Activated naive CD4-positive, alpha-beta T cell treated with anti-CD3 and anti-CD28 coated beads, Interleukin-2, amount 10 ng/mL, durations not matched to agents 7 days and 5 days (primary cell): ENCODE measurements at regions not wholly inside any gene's neighbourhood (a gene's known extent, or its start where the extent isn't known, plus 50 kb on each side); places are given as distances from the start of the nearest gene placed in this dataset.

Experiments used
- CTCF ChIA-PET: fragments of 350-600 bp; sonication (Branson Sonifier 250); formaldehyde crosslinking; loops from one replicate; lab custom pipeline; 2021; ENCODE audit warnings: antibody characterized with exemption; lab: Charles Lee
- DNase-seq: peaks from one replicate; pipeline ENCODE4 v3.0.0-alpha.2; 2020
- H3K27ac Mint-ChIP-seq: one replicate; pipeline ENCODE4 v1.8.0; 2021; ENCODE audit warnings: mild to moderate bottlenecking, moderate library complexity, mixed read lengths
- H3K27me3 Mint-ChIP-seq: one replicate; pipeline ENCODE4 v1.8.0; 2021; ENCODE audit warnings: mild to moderate bottlenecking, mixed read lengths
- H3K36me3 Mint-ChIP-seq: one replicate; pipeline ENCODE4 v1.8.0; 2021; ENCODE audit warnings: mixed read lengths
- H3K4me1 Mint-ChIP-seq: one replicate; pipeline ENCODE4 v1.8.0; 2021; ENCODE audit warnings: mixed read lengths
- H3K4me3 Mint-ChIP-seq: one replicate; pipeline ENCODE4 v1.8.0; 2021; ENCODE audit warnings: mild to moderate bottlenecking, moderate library complexity, mixed read lengths
- H3K9me3 Mint-ChIP-seq: one replicate; pipeline ENCODE4 v1.8.0; 2021; ENCODE audit warnings: mixed read lengths

DNA sequence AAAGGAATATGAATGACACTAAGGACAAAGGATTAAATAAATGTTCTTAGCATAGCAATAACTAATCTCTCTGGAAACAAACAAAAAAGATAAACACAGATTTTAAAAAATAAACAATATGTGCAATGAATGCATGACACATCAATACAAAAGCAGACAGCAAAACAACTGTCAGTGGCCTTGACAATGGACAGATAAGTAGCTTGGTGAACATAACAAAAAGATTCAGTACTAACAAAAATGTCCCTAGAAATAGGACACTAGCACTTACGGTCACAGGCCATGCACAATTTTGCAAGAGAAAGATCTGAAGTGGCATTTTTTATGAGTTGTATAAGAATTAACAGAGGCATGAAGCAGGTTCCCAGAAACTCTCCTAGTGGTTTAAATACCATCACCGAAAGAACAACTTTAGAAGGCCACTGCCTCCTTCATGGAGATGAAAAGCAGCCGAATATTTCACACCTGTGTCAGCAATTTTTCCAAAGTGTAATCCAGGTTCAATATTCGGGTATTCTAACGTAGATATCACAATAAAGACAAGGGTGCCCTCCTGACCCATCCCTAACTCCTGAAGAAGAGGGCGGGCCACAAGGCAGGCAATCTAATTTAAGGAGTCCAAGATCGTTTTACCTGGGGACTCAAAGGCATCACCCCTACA is 231.3 kb upstream of the MKLN1 start:
- Mint-ChIP-seq H3K36me3 (peaks cover 17% of the 10 kb centered on the region), H3K27ac (no peak overlapping the region), H3K27me3 (no peaks in the 10 kb centered on the region), H3K4me3 (no peak overlapping the region), H3K9me3 (no peaks in the 10 kb centered on the region), H3K4me1 (peaks cover 34% of the 10 kb centered on the region)
- CTCF ChIA-PET: interaction anchor here (1.0 to 1.8 kb wide), 2 partner anchors 9 to 27 kb away, joined by 3 to 7 read pairs; no protein-coding TSS in a partner anchor
- no peak for DNase-seq

DNA sequence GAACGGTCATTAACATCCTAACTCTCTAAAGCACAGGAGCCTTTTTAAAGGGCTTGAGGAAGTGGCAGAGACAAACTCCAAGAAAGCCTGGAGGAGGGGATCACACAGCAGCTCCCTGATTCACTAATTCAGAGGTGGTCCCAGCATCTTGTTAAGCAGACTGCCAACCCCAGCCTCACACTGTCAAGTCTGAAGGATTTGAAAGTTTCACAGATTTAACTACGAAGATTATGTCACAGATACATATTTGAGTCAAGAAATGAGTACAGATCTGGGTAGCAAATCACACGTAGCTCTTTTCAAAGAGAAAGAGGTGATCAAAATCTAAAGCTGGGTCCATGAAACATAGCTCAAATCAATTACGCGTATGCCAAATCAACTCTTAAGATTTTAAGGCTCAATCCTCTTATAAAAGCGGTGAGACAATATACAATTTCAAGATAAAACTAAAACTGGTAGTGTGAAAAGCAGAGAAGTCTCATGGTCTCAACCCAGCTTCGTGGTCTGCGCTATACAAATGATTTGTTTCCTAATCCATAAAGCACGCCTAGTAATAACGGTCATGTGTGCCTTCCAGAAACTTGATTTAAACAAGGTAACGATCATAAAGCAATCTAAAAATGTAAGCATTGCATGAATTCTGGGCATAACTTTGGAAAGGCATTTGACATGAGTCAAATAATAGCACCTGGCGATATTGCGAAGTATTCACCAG is 229.9 kb upstream of the MKLN1 start:
- DNase-seq: no peak
- Mint-ChIP-seq H3K9me3 (no peaks in the 10 kb centered on the region), H3K27me3 (no peaks in the 10 kb centered on the region), H3K27ac (no peak overlapping the region), H3K4me1 (peaks cover 44% of the 10 kb centered on the region), H3K4me3 (no peak overlapping the region), H3K36me3 (peaks cover 27% of the 10 kb centered on the region)
- CTCF ChIA-PET: interaction anchor here (0.6 to 1.8 kb wide), 2 partner anchors 29 to 35 kb away, joined by 3 to 7 read pairs; no protein-coding TSS in a partner anchor

DNA sequence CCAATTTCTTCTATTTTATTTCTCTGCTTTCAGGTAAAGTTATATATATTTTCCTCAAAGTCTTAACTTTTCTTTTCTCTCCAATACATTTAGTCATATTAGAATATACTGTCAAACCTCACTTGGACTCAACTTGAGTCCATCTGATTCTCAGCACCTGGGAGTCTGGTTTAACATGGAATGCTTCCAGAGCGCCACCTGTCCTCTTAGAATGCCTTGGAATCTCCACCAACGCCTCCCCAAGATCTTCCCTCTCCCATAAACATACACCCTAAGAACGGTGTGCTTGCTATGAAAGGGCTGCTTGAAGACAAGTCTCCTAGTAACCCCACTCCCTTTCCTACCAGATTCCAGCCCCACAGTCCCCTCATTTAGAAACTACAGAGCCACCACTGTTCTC is 229.1 kb upstream of the MKLN1 start:
- peaks cover 30% of the 10 kb centered on the region for H3K36me3 Mint-ChIP-seq
- CTCF ChIA-PET: interaction anchor here (1.1 kb wide), 1 partner anchor 11 kb away, joined by 3 read pairs; no protein-coding TSS in a partner anchor
- H3K27me3 Mint-ChIP-seq: no peaks in the 10 kb centered on the region
- H3K27ac Mint-ChIP-seq: no peak overlapping the region
- H3K9me3 Mint-ChIP-seq: no peaks in the 10 kb centered on the region
- H3K4me1 Mint-ChIP-seq: peaks cover 47% of the 10 kb centered on the region
- DNase-seq: no peak
- no peak overlapping the region for H3K4me3 Mint-ChIP-seq

DNA sequence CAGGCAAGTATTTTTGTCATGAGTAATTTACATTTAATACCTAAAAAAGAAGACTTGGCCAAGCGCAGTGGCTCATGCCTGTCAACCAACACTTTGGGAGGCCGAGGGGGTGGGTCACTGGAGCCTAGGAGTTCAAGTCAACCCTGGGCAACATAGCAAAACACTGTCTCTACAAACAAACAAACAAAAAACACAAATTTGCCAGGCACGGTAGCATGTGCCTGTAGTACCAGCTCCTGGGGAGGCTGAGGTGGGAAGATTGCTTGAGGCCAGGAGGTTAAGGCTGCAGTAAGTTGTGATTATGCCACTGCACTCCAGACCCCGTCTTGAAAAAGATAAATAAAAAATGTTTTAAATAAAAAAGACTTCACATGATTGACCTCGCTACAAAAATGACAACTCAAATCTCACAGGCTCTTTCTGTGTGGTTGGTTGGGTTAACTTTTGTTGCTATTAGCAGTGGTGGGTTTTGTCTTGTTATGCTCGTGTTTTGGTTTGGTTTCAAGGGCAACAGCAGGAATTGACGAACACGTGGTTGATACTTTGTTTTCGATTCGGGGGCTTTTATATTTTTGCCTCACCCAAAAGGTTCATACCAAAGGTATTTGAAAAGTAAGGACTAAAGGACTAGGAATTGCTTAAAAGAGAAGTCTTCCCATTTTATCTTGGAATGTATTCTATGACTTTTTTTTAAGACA is 227.2 kb upstream of the MKLN1 start:
- no peak overlapping the region for H3K4me3 Mint-ChIP-seq
- peaks cover 37% of the 10 kb centered on the region for H3K36me3 Mint-ChIP-seq
- H3K27ac Mint-ChIP-seq: no peak overlapping the region
- H3K27me3 Mint-ChIP-seq: no peaks in the 10 kb centered on the region
- CTCF ChIA-PET: no interaction called here
- H3K9me3 Mint-ChIP-seq: no peaks in the 10 kb centered on the region
- H3K4me1 Mint-ChIP-seq: peaks cover 64% of the 10 kb centered on the region
- DNase-seq: no peak

DNA sequence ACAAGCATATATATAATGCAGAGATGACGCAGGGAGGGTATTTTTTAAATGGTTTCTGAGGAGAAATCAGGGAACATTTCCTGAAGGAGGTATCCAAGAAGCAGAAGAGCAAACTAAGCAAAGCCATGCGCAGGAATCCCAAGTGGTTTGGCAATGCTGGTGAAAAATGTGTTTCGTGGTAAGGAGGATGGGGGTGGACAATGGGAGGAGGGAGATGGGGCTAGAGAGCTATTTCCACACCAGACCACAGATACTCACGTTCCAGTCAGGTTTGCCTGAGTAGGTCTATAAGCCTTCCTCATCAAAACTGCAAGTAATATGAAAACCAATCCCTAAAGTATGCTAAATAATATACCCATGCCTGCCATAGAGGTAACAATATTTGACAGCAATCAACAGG is 223.7 kb upstream of the MKLN1 start:
- Mint-ChIP-seq H3K4me3 (peak overlapping the region; percentile 81), H3K9me3 (no peaks in the 10 kb centered on the region), H3K36me3 (peaks cover 35% of the 10 kb centered on the region), H3K27ac (no peak overlapping the region), H3K4me1 (peaks cover 59% of the 10 kb centered on the region), H3K27me3 (no peaks in the 10 kb centered on the region)
- DNase-seq: no peak
- CTCF ChIA-PET: interaction anchor here (0.8 to 2.8 kb wide), 2 partner anchors 35 to 291 kb away, joined by 3 to 10 read pairs; no protein-coding TSS in a partner anchor

DNA sequence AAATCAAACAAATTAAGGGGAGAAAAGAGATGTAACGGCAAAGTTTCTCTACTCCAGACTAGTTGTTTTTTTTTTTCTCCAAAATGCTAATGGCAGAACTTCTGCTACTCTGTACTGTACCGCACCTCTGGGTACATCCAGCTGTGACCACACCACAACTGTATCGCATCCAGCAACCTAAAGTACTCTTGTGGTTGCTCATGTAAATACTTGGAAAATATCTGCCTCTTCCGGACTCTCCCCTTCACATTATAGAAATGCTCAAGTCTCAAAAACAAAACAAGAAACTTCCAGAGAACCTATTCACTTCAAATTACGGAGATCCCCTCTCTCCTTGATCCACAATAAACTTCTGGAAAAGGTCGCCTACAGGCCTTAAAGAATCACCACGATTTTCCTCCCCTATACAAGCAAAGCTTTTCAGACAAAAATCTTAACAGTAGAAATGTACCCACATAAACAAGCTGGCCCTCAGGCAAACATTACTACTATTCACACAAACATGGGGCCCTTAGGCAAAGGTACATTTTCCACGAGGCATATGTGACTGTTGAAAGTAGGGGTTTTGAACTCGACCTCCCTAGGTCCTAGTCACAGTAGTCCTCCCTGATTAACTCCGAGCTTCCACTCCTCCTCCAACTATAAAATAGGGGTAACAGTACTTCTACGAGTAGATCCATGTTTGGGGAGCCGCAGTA is 222.9 kb upstream of the MKLN1 start:
- H3K4me1 Mint-ChIP-seq: peaks cover 64% of the 10 kb centered on the region
- DNase-seq: peak; percentile 42
- no peaks in the 10 kb centered on the region for H3K9me3 Mint-ChIP-seq
- H3K4me3 Mint-ChIP-seq: peak overlapping the region; percentile 81
- CTCF ChIA-PET: interaction anchor here (0.6 to 2.8 kb wide), 4 partner anchors 32 to 292 kb away, joined by 3 to 10 read pairs (median 4); no protein-coding TSS in a partner anchor
- peak overlapping the region; percentile 88 for H3K27ac Mint-ChIP-seq
- H3K27me3 Mint-ChIP-seq: no peaks in the 10 kb centered on the region
- H3K36me3 Mint-ChIP-seq: peaks cover 35% of the 10 kb centered on the region

DNA sequence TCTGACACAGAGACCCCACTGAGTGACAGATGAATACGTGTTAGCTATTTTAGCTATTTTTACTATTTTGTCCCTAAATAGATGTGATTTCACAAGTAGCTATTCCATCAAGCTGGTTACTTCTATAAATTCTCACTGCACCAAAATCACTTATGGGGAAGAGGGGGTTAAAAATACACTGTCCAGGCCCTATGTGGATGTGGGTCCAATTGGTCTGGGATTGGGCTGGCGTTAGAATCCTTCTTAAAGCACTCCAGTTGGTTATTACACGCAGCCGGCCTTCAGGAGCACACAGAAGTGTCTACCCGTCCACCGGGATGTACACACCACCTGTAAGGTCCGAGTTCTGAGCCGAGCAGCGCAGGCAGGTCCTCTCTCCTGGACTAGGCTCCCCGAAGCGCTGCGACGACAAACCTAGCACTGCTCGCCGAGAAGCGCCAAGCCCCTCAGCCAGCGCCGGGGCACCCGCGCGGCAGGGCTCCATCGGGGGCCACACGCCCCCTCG is 222.3 kb upstream of the MKLN1 start:
- Mint-ChIP-seq H3K27me3 (no peaks in the 10 kb centered on the region), H3K27ac (peak overlapping the region; percentile 88), H3K36me3 (peaks cover 33% of the 10 kb centered on the region), H3K4me3 (peak overlapping the region; percentile 81), H3K4me1 (peaks cover 63% of the 10 kb centered on the region), H3K9me3 (no peaks in the 10 kb centered on the region)
- CTCF ChIA-PET: interaction anchor here (1.2 to 2.8 kb wide), 3 partner anchors 33 to 187 kb away, joined by 3 to 10 read pairs (median 5); no protein-coding TSS in a partner anchor
- DNase-seq: no peak

DNA sequence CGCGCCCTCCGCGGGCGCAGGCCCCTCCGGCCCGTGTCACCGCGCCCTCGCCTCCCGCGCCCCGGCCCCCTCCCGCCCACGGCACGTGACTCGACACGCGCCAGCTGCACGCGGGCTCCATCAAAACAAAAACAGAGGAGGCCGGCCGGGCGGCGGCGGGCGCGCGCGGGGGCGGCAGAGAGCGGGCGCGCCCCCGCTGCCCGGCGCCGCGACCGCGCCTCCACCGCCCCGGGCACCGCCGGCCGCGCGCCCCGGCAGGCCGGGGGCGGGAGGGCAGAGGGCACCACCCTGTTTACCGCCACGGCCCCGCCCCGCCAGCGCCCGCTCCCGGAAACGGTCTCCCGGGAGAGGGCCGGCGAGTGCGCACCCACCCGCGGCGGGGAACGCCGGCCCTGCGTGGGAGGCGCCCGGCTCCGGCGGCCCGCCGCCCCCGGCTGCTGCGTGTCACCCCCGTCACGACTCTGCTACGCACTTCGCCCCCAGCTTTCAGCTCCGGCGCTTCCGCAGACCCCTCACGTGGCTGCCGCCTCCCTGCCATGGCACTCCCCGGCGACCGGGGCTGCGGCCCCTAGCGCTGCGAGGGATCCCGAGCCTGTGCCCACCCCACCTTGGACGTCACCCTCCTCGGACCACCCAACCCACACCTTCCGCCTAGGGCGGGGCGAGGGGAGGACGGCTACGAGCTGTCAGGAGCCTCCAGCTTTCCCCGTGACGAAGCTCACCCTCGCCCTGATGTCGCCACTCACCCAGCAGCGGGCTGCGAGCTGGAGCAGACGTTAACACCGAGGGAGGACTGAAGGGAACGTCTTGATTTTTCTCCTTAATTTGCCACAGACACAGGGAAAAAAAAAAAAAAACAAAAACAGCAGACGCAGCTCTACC is 221.6 kb upstream of the MKLN1 start:
- H3K4me1 Mint-ChIP-seq: peaks cover 63% of the 10 kb centered on the region
- CTCF ChIA-PET: interaction anchor here (1.2 to 2.8 kb wide), 3 partner anchors 33 to 187 kb away, joined by 3 to 10 read pairs (median 5); no protein-coding TSS in a partner anchor
- no peaks in the 10 kb centered on the region for H3K9me3 Mint-ChIP-seq
- H3K4me3 Mint-ChIP-seq: peak overlapping the region; percentile 99
- peak overlapping the region; percentile 98 for H3K27ac Mint-ChIP-seq
- DNase-seq: peak; percentile 85
- peaks cover 28% of the 10 kb centered on the region for H3K36me3 Mint-ChIP-seq
- H3K27me3 Mint-ChIP-seq: no peaks in the 10 kb centered on the region

DNA sequence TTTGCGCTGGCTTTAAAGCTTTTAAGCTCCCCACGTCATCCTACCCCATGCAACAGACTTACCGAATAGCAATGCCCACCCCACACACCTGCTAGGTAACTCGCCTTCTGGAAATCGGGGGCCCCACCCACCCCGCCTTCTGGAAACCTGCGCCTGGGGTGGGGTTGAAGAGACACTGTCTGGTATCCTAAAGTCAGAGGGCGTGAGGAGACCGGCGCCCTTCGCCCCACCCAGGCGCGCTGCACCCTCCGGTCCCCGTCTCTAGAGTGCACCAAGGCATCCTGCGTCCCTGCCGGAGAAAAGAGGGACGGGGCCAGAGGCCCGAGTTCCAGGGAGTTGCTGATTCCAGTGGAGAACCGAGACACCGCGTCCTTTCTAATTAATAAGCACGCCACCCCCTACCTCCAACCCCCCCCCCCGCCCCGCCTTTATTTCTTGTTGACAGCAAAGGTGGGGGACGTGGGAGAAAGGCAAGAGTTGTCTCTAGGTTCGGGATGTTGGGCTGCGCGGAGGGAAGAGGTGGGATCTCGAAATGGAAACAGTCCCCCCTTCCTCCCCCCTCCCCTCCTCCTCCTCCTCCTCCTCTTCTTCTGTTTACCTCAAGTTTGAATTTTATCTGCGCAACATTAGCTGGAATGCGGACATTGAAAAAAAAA is 220.9 kb upstream of the MKLN1 start:
- CTCF ChIA-PET: interaction anchor here (1.2 to 2.8 kb wide), 3 partner anchors 38 to 186 kb away, joined by 3 to 10 read pairs (median 5); no protein-coding TSS in a partner anchor
- peak; percentile 68 for DNase-seq
- Mint-ChIP-seq H3K27ac (peak overlapping the region; percentile 98), H3K27me3 (no peaks in the 10 kb centered on the region), H3K36me3 (peaks cover 27% of the 10 kb centered on the region), H3K4me3 (peak overlapping the region; percentile 99), H3K9me3 (no peaks in the 10 kb centered on the region), H3K4me1 (peaks cover 68% of the 10 kb centered on the region)

DNA sequence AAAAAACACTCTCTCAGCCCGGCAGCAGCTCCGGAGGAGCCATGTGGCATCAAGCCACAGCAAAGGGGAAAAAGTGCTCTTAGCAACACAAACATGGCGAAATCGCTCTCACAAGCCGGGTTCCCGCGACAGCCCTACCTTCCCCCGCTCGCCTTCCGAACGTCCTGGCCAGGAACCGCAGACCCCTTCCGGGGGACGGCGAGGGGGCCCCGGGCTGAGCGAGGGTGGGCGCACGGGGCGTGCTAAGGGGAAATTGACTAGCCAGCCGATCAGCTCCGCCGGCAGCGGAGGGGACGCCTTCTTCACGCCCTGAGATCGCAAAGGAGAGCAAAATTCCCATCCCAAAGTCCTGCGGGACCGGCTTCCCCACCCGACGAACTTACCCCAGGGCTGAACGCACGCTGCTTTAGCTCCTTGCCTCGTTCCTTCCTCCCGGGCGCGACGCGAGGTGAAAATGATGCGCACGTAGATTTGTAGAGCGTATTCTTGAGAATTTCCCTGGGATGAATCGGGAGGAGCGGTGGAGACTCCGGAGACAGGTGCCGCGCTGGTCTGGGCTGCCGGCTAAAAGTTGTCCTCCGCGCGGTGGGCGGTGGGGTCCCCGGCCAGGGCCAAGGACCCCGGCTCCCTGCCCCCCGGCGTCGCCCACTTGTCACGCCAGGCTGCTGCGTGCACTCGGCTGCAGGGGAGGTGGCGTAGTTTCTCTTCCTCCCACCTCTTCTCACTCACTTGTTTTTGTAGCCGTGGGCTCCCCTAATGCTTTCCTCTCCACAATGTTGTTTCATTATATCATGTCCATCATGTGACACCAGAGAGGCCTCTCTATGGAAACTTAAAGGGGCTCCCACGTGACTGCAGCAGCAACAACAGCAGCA is 220.1 kb upstream of the MKLN1 start:
- Mint-ChIP-seq H3K4me3 (peak overlapping the region; percentile 99), H3K27ac (peak overlapping the region; percentile 98), H3K9me3 (no peaks in the 10 kb centered on the region), H3K27me3 (no peaks in the 10 kb centered on the region), H3K4me1 (peaks cover 68% of the 10 kb centered on the region), H3K36me3 (peaks cover 20% of the 10 kb centered on the region)
- DNase-seq: peak; percentile 86
- CTCF ChIA-PET: interaction anchor here (1.4 kb wide), 1 partner anchor 129 kb away, joined by 5 read pairs; no protein-coding TSS in a partner anchor

DNA sequence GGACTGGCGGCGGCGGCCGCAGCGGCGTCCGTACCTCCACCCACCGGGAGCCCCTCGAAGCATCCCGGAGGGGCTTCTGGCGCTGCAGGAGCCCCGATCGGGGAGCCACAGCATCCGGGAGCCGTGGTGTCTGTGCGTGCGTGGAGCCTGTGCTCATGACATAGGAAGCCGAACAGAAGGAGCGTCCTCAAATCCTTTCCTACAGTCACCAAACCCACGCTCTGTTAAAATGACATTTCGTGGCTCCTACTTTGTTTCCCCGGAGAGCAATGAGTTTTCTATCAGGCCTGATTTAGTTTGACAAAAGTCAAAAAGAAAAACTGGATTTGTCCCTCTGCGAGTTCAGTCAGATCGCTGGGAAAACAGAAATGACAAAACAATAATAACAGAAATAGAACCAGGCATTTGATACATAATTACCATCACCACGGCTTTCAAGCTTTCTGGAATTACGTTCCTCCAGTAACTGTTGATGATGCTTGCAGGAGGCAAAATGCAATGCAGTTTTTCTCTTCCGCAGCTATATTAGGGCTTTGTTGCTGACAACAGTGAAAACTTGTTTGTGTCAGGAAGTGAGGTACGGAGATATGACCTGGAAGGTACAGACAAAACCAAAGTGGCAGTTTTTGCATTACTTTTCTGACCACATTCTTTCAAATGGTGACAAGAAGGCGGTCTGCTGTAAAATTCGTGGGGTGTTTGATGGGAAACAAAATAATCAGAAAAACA is 219.3 kb upstream of the MKLN1 start:
- Mint-ChIP-seq H3K4me3 (peak overlapping the region; percentile 99), H3K27me3 (peaks cover under 1% of the 10 kb centered on the region), H3K27ac (peak overlapping the region; percentile 98), H3K36me3 (peaks cover 17% of the 10 kb centered on the region), H3K9me3 (no peaks in the 10 kb centered on the region), H3K4me1 (peaks cover 68% of the 10 kb centered on the region)
- CTCF ChIA-PET: interaction anchor here (1.1 to 1.8 kb wide), 4 partner anchors 124 to 219 kb away, joined by 4 to 8 read pairs (median 5); partner anchors contain the start of gene MKLN1
- DNase-seq: peak; percentile 48
